ENCODE measurements at regions not wholly inside any gene's neighbourhood (a gene's known extent, or its start where the extent isn't known, plus 50 kb on each side); places are given as distances from the start of the nearest gene placed in this dataset.
A peak's percentile ranks its signal among the peaks of the same experiment; 100 is the strongest.

GRCh38 chr10:83037653-83038052 lies 1101.7 kb upstream of the GHITM start:
- peak; percentile 14 for DNase-seq (ENCODE audit: low spot score)

- no peak for DNase-seq (ENCODE audit: low spot score)
Observed at GRCh38 chr10:83038631-83039030, 1100.7 kb upstream of the GHITM start.

GRCh38 chr10:83045731-83046130 lies 1093.6 kb upstream of the GHITM start:
- DNase-seq (ENCODE audit: low spot score), result peak; percentile 38

- DNase-seq (ENCODE audit: low spot score), result no peak
Observed at GRCh38 chr10:83050815-83051214, 1088.5 kb upstream of the GHITM start.

- no peak for DNase-seq (ENCODE audit: low spot score)
Observed at GRCh38 chr10:83062871-83063270, 1076.4 kb upstream of the GHITM start.

- no peak for DNase-seq (ENCODE audit: low spot score)
Observed at GRCh38 chr10:83073472-83073871, 1065.8 kb upstream of the GHITM start.

GRCh38 chr10:83075016-83075814 lies 1064.1 kb upstream of the GHITM start:
- peak; percentile 11 for DNase-seq (ENCODE audit: low spot score)

GRCh38 chr10:83075815-83076355 lies 1063.4 kb upstream of the GHITM start:
- no peak for DNase-seq (ENCODE audit: low spot score)

- DNase-seq (ENCODE audit: low spot score), result no peak
Observed at GRCh38 chr10:83076443-83076842, 1062.9 kb upstream of the GHITM start.

GRCh38 chr10:83078160-83078559 lies 1061.1 kb upstream of the GHITM start:
- no peak for DNase-seq (ENCODE audit: low spot score)

- DNase-seq (ENCODE audit: low spot score), result no peak
Observed at GRCh38 chr10:83078645-83079044, 1060.7 kb upstream of the GHITM start.

GRCh38 chr10:83083831-83084230 lies 1055.5 kb upstream of the GHITM start:
- no peak for DNase-seq (ENCODE audit: low spot score)

- DNase-seq (ENCODE audit: low spot score), result peak; percentile 42
Observed at GRCh38 chr10:83089335-83089734, 1050.0 kb upstream of the GHITM start.

- DNase-seq (ENCODE audit: low spot score), result no peak
Observed at GRCh38 chr10:83104616-83105015, 1034.7 kb upstream of the GHITM start.

- no peak for DNase-seq (ENCODE audit: low spot score)
Observed at GRCh38 chr10:83108565-83109333, 1030.6 kb upstream of the GHITM start.

GRCh38 chr10:83119346-83119745 lies 1020.0 kb upstream of the GHITM start:
- DNase-seq (ENCODE audit: low spot score), result no peak

GRCh38 chr10:83122336-83122735 lies 1017.0 kb upstream of the GHITM start:
- DNase-seq (ENCODE audit: low spot score), result peak; percentile 47

- DNase-seq (ENCODE audit: low spot score), result peak; percentile 57
Observed at GRCh38 chr10:83127942-83128575, 1011.2 kb upstream of the GHITM start.

GRCh38 chr10:83140811-83141210 lies 998.5 kb upstream of the GHITM start:
- DNase-seq (ENCODE audit: low spot score), result no peak

- DNase-seq (ENCODE audit: low spot score), result no peak
Observed at GRCh38 chr10:83142074-83142563, 997.2 kb upstream of the GHITM start.

GRCh38 chr10:83144461-83144860 lies 994.8 kb upstream of the GHITM start:
- no peak for DNase-seq (ENCODE audit: low spot score)

GRCh38 chr10:83153714-83154113 lies 985.6 kb upstream of the GHITM start:
- DNase-seq (ENCODE audit: low spot score), result no peak

All from H4 (cell line).